Endodermal cell (in vitro differentiated cells): ENCODE measurements at regions not wholly inside any gene's neighbourhood (a gene's known extent, or its start where the extent isn't known, plus 50 kb on each side); places are given as distances from the start of the nearest gene placed in this dataset.

Experiments used
- DNase-seq: peaks from one replicate; pipeline ENCODE4 v3.0.0-alpha.2; 2017
- H3K27ac ChIP-seq: 2 replicates; pipeline ENCODE4 v1.5.1; 2013; ENCODE audit warnings: mild to moderate bottlenecking, low read depth, low read length, moderate library complexity
- H3K27me3 ChIP-seq: 2 replicates; pipeline ENCODE4 v1.6.1; 2013; ENCODE audit warnings: mild to moderate bottlenecking, low read length, moderate library complexity; ENCODE audit not compliant: insufficient read depth, control insufficient read depth, poor library complexity, severe bottlenecking
- H3K36me3 ChIP-seq: 2 replicates; pipeline ENCODE4 v1.7.0; 2013; ENCODE audit warnings: mild to moderate bottlenecking, low read length, moderate library complexity; ENCODE audit not compliant: control insufficient read depth, insufficient read depth
- H3K4me1 ChIP-seq: one replicate; pipeline ENCODE4 v1.7.0; 2013; ENCODE audit warnings: low read length; ENCODE audit not compliant: control insufficient read depth, insufficient read depth
- H3K4me3 ChIP-seq: 2 replicates; pipeline ENCODE4 v1.5.1; 2013; ENCODE audit warnings: mild to moderate bottlenecking, low read length, moderate library complexity
- H3K9ac ChIP-seq: 2 replicates; pipeline ENCODE4 v1.6.1; 2013; ENCODE audit warnings: mild to moderate bottlenecking, low read length, moderate library complexity; ENCODE audit not compliant: poor library complexity, severe bottlenecking; ENCODE audit errors: extremely low read depth
- H3K9me3 ChIP-seq: 2 replicates; pipeline ENCODE4 v1.6.1; 2013; ENCODE audit warnings: mild to moderate bottlenecking, low read length, moderate library complexity; ENCODE audit not compliant: control insufficient read depth
- H3K27ac Mint-ChIP-seq: 2 replicates; pipeline ENCODE4 v1.8.0; 2020; ENCODE audit warnings: mixed read lengths
- H3K27me3 Mint-ChIP-seq: 2 replicates; pipeline ENCODE4 v1.8.0; 2021; ENCODE audit warnings: mild to moderate bottlenecking, mixed read lengths; ENCODE audit not compliant: insufficient read depth
- H3K36me3 Mint-ChIP-seq: 2 replicates; pipeline ENCODE4 v1.8.0; 2020; ENCODE audit warnings: low read depth, mixed read lengths
- H3K4me1 Mint-ChIP-seq: 2 replicates; pipeline ENCODE4 v1.8.0; 2020; ENCODE audit warnings: mixed read lengths
- H3K4me3 Mint-ChIP-seq: 2 replicates; pipeline ENCODE4 v1.8.0; 2020; ENCODE audit warnings: mild to moderate bottlenecking, moderate library complexity, mixed read lengths
- H3K9me3 Mint-ChIP-seq: 2 replicates; pipeline ENCODE4 v1.8.0; 2020; ENCODE audit warnings: mild to moderate bottlenecking, mixed read lengths
- CTCF ChIP-seq: fragments of 200-600 bp; sonication (generic); conservative IDR thresholded peaks from 2 replicates; pipeline ENCODE4 v1.5.0; 2021; ENCODE audit warnings: antibody characterized with exemption, mild to moderate bottlenecking
- WGBS, 2 experiments: methylation state at CpG; one replicate each; pipeline versions ENCODE4 v1.1.5 to v1.1.7; 2013; ENCODE audit warnings: missing lambda C conversion rate in 2 of 2, mixed read lengths in 1 of 2; ENCODE audit not compliant: insufficient coverage in 1 of 2, insufficient read length in 1 of 2; 5-methylcytosine and 5-hydroxymethylcytosine counted together

- no peaks in the 10 kb centered on the region for H3K27me3 Mint-ChIP-seq
- Histone ChIP-seq H3K27me3 (no peaks in the 10 kb centered on the region), H3K27ac (no peak overlapping the region), H3K4me1 (no peaks in the 10 kb centered on the region), H3K9ac (no peak overlapping the region), H3K36me3 (no peaks in the 10 kb centered on the region), H3K9me3 (no peaks in the 10 kb centered on the region), H3K4me3 (no peak overlapping the region)
- H3K36me3 Mint-ChIP-seq, result no peaks in the 10 kb centered on the region
- 71 to 73% methylated on average over 2 of the region's 2 CpGs for WGBS, 2 experiments
- no peak for TF ChIP-seq CTCF
- H3K9me3 Mint-ChIP-seq, result no peaks in the 10 kb centered on the region
- DNase-seq, result peak; percentile 58
- no peak overlapping the region for H3K4me3 Mint-ChIP-seq
- H3K27ac Mint-ChIP-seq, result no peak overlapping the region
- H3K4me1 Mint-ChIP-seq, result peaks cover 12% of the 10 kb centered on the region
These were observed 784.8 kb upstream of the KLHL29 start for GRCh38 chr2:22600156-22600555.

GRCh38 chr2:22600999-22601398 is 784.0 kb upstream of the KLHL29 start:
- no peaks in the 10 kb centered on the region for H3K4me1 ChIP-seq
- Mint-ChIP-seq H3K27ac (no peak overlapping the region), H3K4me3 (no peak overlapping the region), H3K4me1 (peaks cover 12% of the 10 kb centered on the region), H3K36me3 (no peaks in the 10 kb centered on the region), H3K27me3 (no peaks in the 10 kb centered on the region), H3K9me3 (no peaks in the 10 kb centered on the region)
- H3K27me3 ChIP-seq, result no peaks in the 10 kb centered on the region
- H3K36me3 ChIP-seq, result no peaks in the 10 kb centered on the region
- DNase-seq, result no peak
- no peak overlapping the region for H3K9ac ChIP-seq
- TF ChIP-seq CTCF, result no peak
- H3K9me3 ChIP-seq, result no peaks in the 10 kb centered on the region
- H3K27ac ChIP-seq, result no peak overlapping the region
- no peak overlapping the region for H3K4me3 ChIP-seq
- WGBS, 2 experiments, result 89% methylated on average over 1 of the region's 1 CpG; no CpG with 5 or more reads in 1 of the 2 experiments

GRCh38 chr2:22604136-22604535 is 780.8 kb upstream of the KLHL29 start:
- H3K27ac Mint-ChIP-seq, result no peak overlapping the region
- H3K36me3 Mint-ChIP-seq, result no peaks in the 10 kb centered on the region
- 85 to 92% methylated on average over 4 of the region's 4 CpGs for WGBS, 2 experiments
- H3K4me1 Mint-ChIP-seq, result peaks cover 14% of the 10 kb centered on the region
- Histone ChIP-seq H3K27ac (no peak overlapping the region), H3K4me3 (no peak overlapping the region), H3K27me3 (no peaks in the 10 kb centered on the region), H3K9ac (no peak overlapping the region), H3K9me3 (no peaks in the 10 kb centered on the region), H3K4me1 (no peaks in the 10 kb centered on the region), H3K36me3 (no peaks in the 10 kb centered on the region)
- no peaks in the 10 kb centered on the region for H3K9me3 Mint-ChIP-seq
- TF ChIP-seq CTCF, result no peak
- DNase-seq, result no peak
- no peak overlapping the region for H3K4me3 Mint-ChIP-seq
- no peaks in the 10 kb centered on the region for H3K27me3 Mint-ChIP-seq
